Upper lobe of left lung (tissue), 4 donors: ENCODE measurements at regions not wholly inside any gene's neighbourhood (a gene's known extent, or its start where the extent isn't known, plus 50 kb on each side); places are given as distances from the start of the nearest gene placed in this dataset.
"Not testable (repeated sequence)": the region's sequence is repeated elsewhere in the genome, so short reads cannot be mapped to it uniquely, and the experiment has no call there.

Experiments
- CTCF ChIP-seq, 6 experiments: fragments of 450-650 bp in 4 of 6; fragments of 200-600 bp in 2 of 6; sonication (generic) in 2 of 6; IDR thresholded peaks; one replicate each; pipeline ENCODE4 v1.5.1; 2016 to 2019; ENCODE audit warnings: antibody characterized with exemption in 6 of 6
- POLR2A ChIP-seq, 4 donors: fragments of 450-650 bp; IDR thresholded peaks; one replicate each; pipeline ENCODE4 v1.5.1; 2016 to 2017; ENCODE audit warnings: antibody characterized with exemption in 4 of 4, mild to moderate bottlenecking in 2 of 4

DNA sequence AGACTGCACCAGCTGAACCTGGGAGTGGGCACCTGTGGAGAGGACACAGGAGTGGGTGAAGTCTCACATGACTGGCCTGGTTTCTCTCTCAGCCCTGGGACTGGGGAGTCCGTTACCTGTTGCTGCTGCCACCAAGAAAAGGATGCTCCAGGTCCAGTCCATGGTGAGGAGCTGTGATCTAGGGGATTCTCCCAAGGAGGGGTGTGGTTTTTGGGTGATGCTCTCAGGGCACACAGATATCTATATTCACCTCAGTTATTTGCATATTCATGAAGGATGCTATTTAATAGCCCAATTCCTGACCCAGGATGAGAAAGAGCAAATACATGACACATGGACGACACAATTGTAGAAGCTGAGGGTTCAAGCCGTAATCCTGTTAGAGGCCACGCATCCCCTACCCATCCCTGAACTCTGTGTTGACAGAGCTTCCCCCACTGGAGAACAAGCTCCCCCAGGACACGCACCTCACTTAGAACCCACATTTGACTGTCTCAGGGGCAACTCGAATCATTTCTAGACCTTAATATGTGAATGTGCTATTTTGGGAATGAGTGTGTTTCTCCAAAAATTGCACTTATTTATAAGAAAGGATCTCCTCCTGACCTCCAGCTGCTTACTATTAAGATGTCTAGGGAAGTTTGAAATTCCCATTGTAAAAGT lies 658.9 kb downstream of the TMEM121 start:
- TF ChIP-seq CTCF, POLR2A (IDR thresholded peaks at IDR 0.05): not testable (repeated sequence)
